ENCODE measurements at regions not wholly inside any gene's neighbourhood (a gene's known extent, or its start where the extent isn't known, plus 50 kb on each side); places are given as distances from the start of the nearest gene placed in this dataset.

- H3K4me1 ChIP-seq: no peaks in the 10 kb centered on the region
- no peak overlapping the region for H3K27ac ChIP-seq (replicated peaks)
- intact Hi-C loops (cut with micrococcal nuclease): no loop called here
- no peaks in the 10 kb centered on the region for H3K27me3 ChIP-seq (ENCODE audit: low read depth)
- DNase-seq: no peak
- H3K36me3 ChIP-seq: no peaks in the 10 kb centered on the region
- TF ChIP-seq CTCF (IDR thresholded peaks at IDR 0.05; ENCODE audit: borderline replicate concordance): no peak
- H3K9me3 ChIP-seq (replicated peaks): no peaks in the 10 kb centered on the region
- H3K4me3 ChIP-seq: no peak overlapping the region
These were observed 977.6 kb downstream of the SUCLG1 start for GRCh38 chr2:83481436-83481835.

- no peak for TF ChIP-seq CTCF (IDR thresholded peaks at IDR 0.05; ENCODE audit: borderline replicate concordance)
- no peaks in the 10 kb centered on the region for H3K27me3 ChIP-seq (ENCODE audit: low read depth)
- DNase-seq: no peak
- H3K4me1 ChIP-seq: no peaks in the 10 kb centered on the region
- H3K4me3 ChIP-seq: no peak overlapping the region
- intact Hi-C loops (cut with micrococcal nuclease): no loop called here
- H3K27ac ChIP-seq (replicated peaks): no peak overlapping the region
- no peaks in the 10 kb centered on the region for H3K36me3 ChIP-seq
- H3K9me3 ChIP-seq (replicated peaks): peaks cover 3% of the 10 kb centered on the region
These were observed 981.0 kb downstream of the SUCLG1 start for GRCh38 chr2:83478037-83478436.

GRCh38 chr2:83475371-83475770, 983.7 kb downstream of the SUCLG1 start:
- TF ChIP-seq CTCF (IDR thresholded peaks at IDR 0.05; ENCODE audit: borderline replicate concordance): no peak
- Histone ChIP-seq H3K9me3 (replicated peaks) (peaks cover 3% of the 10 kb centered on the region), H3K4me1 (no peaks in the 10 kb centered on the region), H3K4me3 (no peak overlapping the region), H3K36me3 (no peaks in the 10 kb centered on the region), H3K27me3 (ENCODE audit: low read depth) (no peaks in the 10 kb centered on the region), H3K27ac (replicated peaks) (no peak overlapping the region)
- intact Hi-C loops (cut with micrococcal nuclease): no loop called here
- DNase-seq: no peak

- Histone ChIP-seq H3K27ac (replicated peaks) (no peak overlapping the region), H3K9me3 (replicated peaks) (peaks cover 3% of the 10 kb centered on the region), H3K36me3 (no peaks in the 10 kb centered on the region), H3K4me3 (no peak overlapping the region), H3K4me1 (no peaks in the 10 kb centered on the region), H3K27me3 (ENCODE audit: low read depth) (no peaks in the 10 kb centered on the region)
- no peak for TF ChIP-seq CTCF (IDR thresholded peaks at IDR 0.05; ENCODE audit: borderline replicate concordance)
- DNase-seq: no peak
- intact Hi-C loops (cut with micrococcal nuclease): no loop called here
These were observed 987.4 kb downstream of the SUCLG1 start for GRCh38 chr2:83471655-83472054.

- no peaks in the 10 kb centered on the region for H3K27me3 ChIP-seq (ENCODE audit: low read depth)
- no peak overlapping the region for H3K4me3 ChIP-seq
- no peak for TF ChIP-seq CTCF (IDR thresholded peaks at IDR 0.05; ENCODE audit: borderline replicate concordance)
- peaks cover 3% of the 10 kb centered on the region for H3K9me3 ChIP-seq (replicated peaks)
- DNase-seq: no peak
- no peak overlapping the region for H3K27ac ChIP-seq (replicated peaks)
- H3K4me1 ChIP-seq: no peaks in the 10 kb centered on the region
- no peaks in the 10 kb centered on the region for H3K36me3 ChIP-seq
- intact Hi-C loops (cut with micrococcal nuclease): no loop called here
These were observed 988.2 kb downstream of the SUCLG1 start for GRCh38 chr2:83470928-83471327.

GRCh38 chr2:83464444-83464843, 994.6 kb downstream of the SUCLG1 start:
- no peak overlapping the region for H3K4me3 ChIP-seq
- no peaks in the 10 kb centered on the region for H3K27me3 ChIP-seq (ENCODE audit: low read depth)
- no peaks in the 10 kb centered on the region for H3K4me1 ChIP-seq
- DNase-seq: no peak
- no peak overlapping the region for H3K27ac ChIP-seq (replicated peaks)
- intact Hi-C loops (cut with micrococcal nuclease): no loop called here
- no peaks in the 10 kb centered on the region for H3K36me3 ChIP-seq
- H3K9me3 ChIP-seq (replicated peaks): no peaks in the 10 kb centered on the region
- TF ChIP-seq CTCF (IDR thresholded peaks at IDR 0.05; ENCODE audit: borderline replicate concordance): no peak

All from left ventricle myocardium inferior (tissue), 1 donor.